CD1c-positive myeloid dendritic cell (primary cell): ENCODE measurements at regions not wholly inside any gene's neighbourhood (a gene's known extent, or its start where the extent isn't known, plus 50 kb on each side); places are given as distances from the start of the nearest gene placed in this dataset.
A peak's percentile ranks its signal among the peaks of the same experiment; 100 is the strongest.
"Not testable (repeated sequence)": the region's sequence is repeated elsewhere in the genome, so short reads cannot be mapped to it uniquely, and the experiment has no call there.

Experiments
- DNase-seq: peaks from one replicate; pipeline ENCODE4 v3.0.0-alpha.2; 2016; ENCODE audit errors: extremely low spot score

- no peak for DNase-seq
Measured at GRCh38 chr13:24563087-24563486, 50.5 kb upstream of the PARP4 start.

- DNase-seq = not testable (repeated sequence)
Measured at GRCh38 chr13:24563971-24564370, 51.4 kb upstream of the PARP4 start.

- no peak for DNase-seq
Measured at GRCh38 chr13:24564881-24565280, 52.3 kb upstream of the PARP4 start.

GRCh38 chr13:24567593-24567992, 55.0 kb upstream of the PARP4 start:
- DNase-seq = not testable (repeated sequence)

GRCh38 chr13:24574847-24575246, 62.3 kb upstream of the PARP4 start:
- peak; percentile 31 for DNase-seq

GRCh38 chr13:24580315-24580714, 67.7 kb upstream of the PARP4 start:
- DNase-seq = peak; percentile 19

- DNase-seq = not testable (repeated sequence)
Measured at GRCh38 chr13:24581578-24581977, 69.0 kb upstream of the PARP4 start.

- DNase-seq = not testable (repeated sequence)
Measured at GRCh38 chr13:24591697-24592096, 79.1 kb upstream of the PARP4 start.

- not testable (repeated sequence) for DNase-seq
Measured at GRCh38 chr13:24597906-24598670, 82.1 kb upstream of the ATP12A start.

- not testable (repeated sequence) for DNase-seq
Measured at GRCh38 chr13:24599019-24599791, 81.0 kb upstream of the ATP12A start.

GRCh38 chr13:24605923-24606372, 74.3 kb upstream of the ATP12A start:
- DNase-seq = peak; percentile 47

- no peak for DNase-seq
Measured at GRCh38 chr13:24606486-24607170, 73.6 kb upstream of the ATP12A start.

- DNase-seq = no peak
Measured at GRCh38 chr13:24610956-24611355, 69.3 kb upstream of the ATP12A start.

- no peak for DNase-seq
Measured at GRCh38 chr13:24612726-24613125, 67.5 kb upstream of the ATP12A start.

- DNase-seq = no peak
Measured at GRCh38 chr13:24613128-24613527, 67.1 kb upstream of the ATP12A start.

GRCh38 chr13:24613755-24614154, 66.5 kb upstream of the ATP12A start:
- DNase-seq = no peak

GRCh38 chr13:24614306-24615080, 65.7 kb upstream of the ATP12A start:
- no peak for DNase-seq

- no peak for DNase-seq
Measured at GRCh38 chr13:24615114-24615513, 65.1 kb upstream of the ATP12A start.

- no peak for DNase-seq
Measured at GRCh38 chr13:24615911-24616472, 64.2 kb upstream of the ATP12A start.

- DNase-seq = no peak
Measured at GRCh38 chr13:24616514-24616913, 63.7 kb upstream of the ATP12A start.
